RWPE2 (cell line): ENCODE measurements at regions not wholly inside any gene's neighbourhood (a gene's known extent, or its start where the extent isn't known, plus 50 kb on each side); places are given as distances from the start of the nearest gene placed in this dataset.

Experiments
- ATAC-seq: fragments of 200-7000 bp; cut with Tn5 transposase; 3 replicates; pipeline ENCODE4 v1.9.1; 2021; ENCODE audit warnings: low read depth
- DNase-seq: peaks from one replicate; pipeline ENCODE4 v3.0.0-alpha.2; 2020; ENCODE audit warnings: low spot score
- H3K27ac ChIP-seq: fragments of 450-650 bp; 2 replicates; pipeline ENCODE4 v1.5.1; 2017; ENCODE audit warnings: mild to moderate bottlenecking; ENCODE audit not compliant: poor library complexity, severe bottlenecking
- H3K27me3 ChIP-seq: fragments of 250-450 bp; sonication (Bioruptor Pico); 2 replicates; pipeline ENCODE4 v1.5.1; 2021; ENCODE audit warnings: mild to moderate bottlenecking, moderate library complexity; ENCODE audit not compliant: insufficient read depth, poor library complexity, severe bottlenecking
- H3K36me3 ChIP-seq: fragments of 250-450 bp; sonication (Bioruptor Pico); 2 replicates; pipeline ENCODE4 v1.5.1; 2020; ENCODE audit warnings: low read depth, mild to moderate bottlenecking, moderate library complexity
- H3K4me1 ChIP-seq: fragments of 250-450 bp; sonication (Bioruptor Pico); 2 replicates; pipeline ENCODE4 v1.5.1; 2021; ENCODE audit warnings: mild to moderate bottlenecking, moderate library complexity; ENCODE audit not compliant: insufficient read depth, poor library complexity, severe bottlenecking
- H3K4me3 ChIP-seq: fragments of 250-450 bp; sonication (Bioruptor Pico); 2 replicates; pipeline ENCODE4 v1.5.1; 2021; ENCODE audit warnings: mild to moderate bottlenecking, moderate library complexity; ENCODE audit not compliant: severe bottlenecking
- H3K9me3 ChIP-seq: fragments of 250-450 bp; sonication (Bioruptor Pico); 2 replicates; pipeline ENCODE4 v1.5.1; 2021; ENCODE audit warnings: mild to moderate bottlenecking, moderate library complexity; ENCODE audit not compliant: severe bottlenecking
- TF ChIP-seq, protein P1 (sequence below): fragments of 450-650 bp; IDR thresholded peaks from one replicate; pipeline ENCODE4 v1.5.1; 2017; ENCODE audit warnings: mild to moderate bottlenecking, moderate library complexity; ENCODE audit not compliant: poor library complexity, severe bottlenecking

DNA sequence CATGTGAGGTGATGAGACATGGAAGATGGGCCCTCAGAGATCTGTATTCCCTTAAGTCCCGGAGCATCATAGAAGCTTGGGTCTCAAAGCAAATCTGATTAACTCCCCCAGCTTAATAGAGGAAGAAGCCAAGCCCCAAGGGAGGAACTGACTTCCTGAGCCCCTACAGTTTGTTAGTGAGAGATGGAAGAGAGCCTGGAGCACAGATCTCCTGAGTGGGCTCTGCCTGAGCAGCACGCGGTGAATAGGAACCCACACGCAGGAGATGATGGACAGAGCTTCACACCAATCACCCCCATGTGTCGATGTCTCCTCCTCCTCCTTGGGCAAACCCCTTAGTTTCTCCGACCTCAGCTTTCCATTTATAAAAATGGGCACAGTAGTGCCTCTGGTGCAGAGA is 50.1 kb upstream of the ATP12A start:
- no peak overlapping the region for H3K4me3 ChIP-seq
- H3K36me3 ChIP-seq = no peaks in the 10 kb centered on the region
- DNase-seq (no peak), ATAC-seq (no peak)
- H3K27me3 ChIP-seq = no peaks in the 10 kb centered on the region
- no peak overlapping the region for H3K27ac ChIP-seq
- H3K9me3 ChIP-seq = no peaks in the 10 kb centered on the region
- peaks cover 6% of the 10 kb centered on the region for H3K4me1 ChIP-seq
- TF ChIP-seq, protein P1, sequence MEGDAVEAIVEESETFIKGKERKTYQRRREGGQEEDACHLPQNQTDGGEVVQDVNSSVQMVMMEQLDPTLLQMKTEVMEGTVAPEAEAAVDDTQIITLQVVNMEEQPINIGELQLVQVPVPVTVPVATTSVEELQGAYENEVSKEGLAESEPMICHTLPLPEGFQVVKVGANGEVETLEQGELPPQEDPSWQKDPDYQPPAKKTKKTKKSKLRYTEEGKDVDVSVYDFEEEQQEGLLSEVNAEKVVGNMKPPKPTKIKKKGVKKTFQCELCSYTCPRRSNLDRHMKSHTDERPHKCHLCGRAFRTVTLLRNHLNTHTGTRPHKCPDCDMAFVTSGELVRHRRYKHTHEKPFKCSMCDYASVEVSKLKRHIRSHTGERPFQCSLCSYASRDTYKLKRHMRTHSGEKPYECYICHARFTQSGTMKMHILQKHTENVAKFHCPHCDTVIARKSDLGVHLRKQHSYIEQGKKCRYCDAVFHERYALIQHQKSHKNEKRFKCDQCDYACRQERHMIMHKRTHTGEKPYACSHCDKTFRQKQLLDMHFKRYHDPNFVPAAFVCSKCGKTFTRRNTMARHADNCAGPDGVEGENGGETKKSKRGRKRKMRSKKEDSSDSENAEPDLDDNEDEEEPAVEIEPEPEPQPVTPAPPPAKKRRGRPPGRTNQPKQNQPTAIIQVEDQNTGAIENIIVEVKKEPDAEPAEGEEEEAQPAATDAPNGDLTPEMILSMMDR = no peak
